T-helper 2 cell treated with Interferon-gamma antibody and Interleukin-4, amounts not matched to agents 5 μg/mL and 100 μg/mL, for 36 hours (primary cell): ENCODE measurements at regions not wholly inside any gene's neighbourhood (a gene's known extent, or its start where the extent isn't known, plus 50 kb on each side); places are given as distances from the start of the nearest gene placed in this dataset.
"Not testable (repeated sequence)": the region's sequence is repeated elsewhere in the genome, so short reads cannot be mapped to it uniquely, and the experiment has no call there.

Source experiments
- DNase-seq: peaks from one replicate; pipeline ENCODE4 v3.0.0; 2021; ENCODE audit warnings: low spot score
- H3K27ac Mint-ChIP-seq: one replicate; pipeline ENCODE4 v1.8.0; 2021; ENCODE audit warnings: mild to moderate bottlenecking, mixed read lengths
- H3K27me3 Mint-ChIP-seq: one replicate; pipeline ENCODE4 v1.8.0; 2021; ENCODE audit warnings: low read depth, mixed read lengths
- H3K36me3 Mint-ChIP-seq: one replicate; pipeline ENCODE4 v1.8.0; 2021; ENCODE audit warnings: low read depth, mixed read lengths
- H3K4me1 Mint-ChIP-seq: one replicate; pipeline ENCODE4 v1.8.0; 2021; ENCODE audit warnings: low read depth, mixed read lengths
- H3K4me3 Mint-ChIP-seq: one replicate; pipeline ENCODE4 v1.8.0; 2022; ENCODE audit warnings: mild to moderate bottlenecking, moderate library complexity, mixed read lengths
- H3K9me3 Mint-ChIP-seq: one replicate; pipeline ENCODE4 v1.8.0; 2021; ENCODE audit warnings: mixed read lengths

GRCh38 chr21:28052956-28053355, 939.7 kb downstream of the LTN1 start:
- not testable (repeated sequence) for DNase-seq, H3K4me3 Mint-ChIP-seq, H3K27me3 Mint-ChIP-seq, H3K36me3 Mint-ChIP-seq, H3K27ac Mint-ChIP-seq, H3K4me1 Mint-ChIP-seq, H3K9me3 Mint-ChIP-seq

GRCh38 chr21:28051649-28052048, 941.0 kb downstream of the LTN1 start:
- DNase-seq, H3K4me3 Mint-ChIP-seq, H3K4me1 Mint-ChIP-seq, H3K9me3 Mint-ChIP-seq, H3K27ac Mint-ChIP-seq, H3K36me3 Mint-ChIP-seq, H3K27me3 Mint-ChIP-seq: not testable (repeated sequence)

GRCh38 chr21:28035692-28036091, 957.0 kb downstream of the LTN1 start:
- peaks cover 18% of the 10 kb centered on the region for H3K9me3 Mint-ChIP-seq

GRCh38 chr21:28034916-28035315, 957.8 kb downstream of the LTN1 start:
- DNase-seq, H3K27me3 Mint-ChIP-seq, H3K36me3 Mint-ChIP-seq, H3K4me1 Mint-ChIP-seq, H3K27ac Mint-ChIP-seq, H3K4me3 Mint-ChIP-seq: not testable (repeated sequence)
- H3K9me3 Mint-ChIP-seq, result peaks cover 18% of the 10 kb centered on the region

More at GRCh38 chr21:28035692-28036091, 957.0 kb downstream of the LTN1 start:
- H3K27me3 Mint-ChIP-seq, H3K4me3 Mint-ChIP-seq, H3K4me1 Mint-ChIP-seq, DNase-seq, H3K36me3 Mint-ChIP-seq, H3K27ac Mint-ChIP-seq: not testable (repeated sequence)

- peaks cover 20% of the 10 kb centered on the region for H3K9me3 Mint-ChIP-seq
- not testable (repeated sequence) for H3K4me1 Mint-ChIP-seq, H3K36me3 Mint-ChIP-seq, H3K27ac Mint-ChIP-seq, H3K27me3 Mint-ChIP-seq, H3K4me3 Mint-ChIP-seq, DNase-seq
Measured at GRCh38 chr21:28034334-28034733, 958.3 kb downstream of the LTN1 start.

- not testable (repeated sequence) for H3K36me3 Mint-ChIP-seq, H3K27ac Mint-ChIP-seq, H3K4me1 Mint-ChIP-seq, DNase-seq, H3K27me3 Mint-ChIP-seq, H3K4me3 Mint-ChIP-seq
- peaks cover 17% of the 10 kb centered on the region for H3K9me3 Mint-ChIP-seq
Measured at GRCh38 chr21:28032652-28033051, 960.0 kb downstream of the LTN1 start.

GRCh38 chr21:28031066-28031465, 961.6 kb downstream of the LTN1 start:
- not testable (repeated sequence) for H3K4me1 Mint-ChIP-seq, H3K27ac Mint-ChIP-seq, H3K27me3 Mint-ChIP-seq, H3K4me3 Mint-ChIP-seq, H3K36me3 Mint-ChIP-seq, DNase-seq
- H3K9me3 Mint-ChIP-seq, result peaks cover 17% of the 10 kb centered on the region

- H3K27me3 Mint-ChIP-seq, result no peaks in the 10 kb centered on the region
- no peak for DNase-seq
- H3K4me3 Mint-ChIP-seq, result no peak overlapping the region
- H3K27ac Mint-ChIP-seq, result no peak overlapping the region
- H3K9me3 Mint-ChIP-seq, result peaks cover 4% of the 10 kb centered on the region
- no peaks in the 10 kb centered on the region for H3K4me1 Mint-ChIP-seq
- H3K36me3 Mint-ChIP-seq, result no peaks in the 10 kb centered on the region
Measured at GRCh38 chr21:28025111-28025510, 967.6 kb downstream of the LTN1 start.

- DNase-seq, result no peak
- Mint-ChIP-seq H3K4me1 (no peaks in the 10 kb centered on the region), H3K4me3 (no peak overlapping the region), H3K36me3 (no peaks in the 10 kb centered on the region), H3K27ac (no peak overlapping the region), H3K9me3 (no peaks in the 10 kb centered on the region), H3K27me3 (no peaks in the 10 kb centered on the region)
Measured at GRCh38 chr21:28018741-28019669, 973.7 kb downstream of the LTN1 start.

- H3K27ac Mint-ChIP-seq, result no peak overlapping the region
- no peaks in the 10 kb centered on the region for H3K36me3 Mint-ChIP-seq
- H3K27me3 Mint-ChIP-seq, result no peaks in the 10 kb centered on the region
- H3K4me3 Mint-ChIP-seq, result no peak overlapping the region
- DNase-seq, result no peak
- H3K9me3 Mint-ChIP-seq, result no peaks in the 10 kb centered on the region
- H3K4me1 Mint-ChIP-seq, result no peaks in the 10 kb centered on the region
Measured at GRCh38 chr21:28018213-28018612, 974.5 kb downstream of the LTN1 start.

- Mint-ChIP-seq H3K4me3 (no peak overlapping the region), H3K27ac (no peak overlapping the region), H3K36me3 (no peaks in the 10 kb centered on the region), H3K4me1 (no peaks in the 10 kb centered on the region), H3K27me3 (no peaks in the 10 kb centered on the region), H3K9me3 (no peaks in the 10 kb centered on the region)
- DNase-seq, result no peak
Measured at GRCh38 chr21:28016571-28016970, 976.1 kb downstream of the LTN1 start.

GRCh38 chr21:28013123-28013522, 979.6 kb downstream of the LTN1 start:
- not testable (repeated sequence) for H3K9me3 Mint-ChIP-seq, H3K27me3 Mint-ChIP-seq, H3K27ac Mint-ChIP-seq, DNase-seq, H3K4me3 Mint-ChIP-seq, H3K4me1 Mint-ChIP-seq, H3K36me3 Mint-ChIP-seq

- not testable (repeated sequence) for H3K27ac Mint-ChIP-seq, H3K4me1 Mint-ChIP-seq, H3K27me3 Mint-ChIP-seq, H3K36me3 Mint-ChIP-seq, H3K4me3 Mint-ChIP-seq, DNase-seq, H3K9me3 Mint-ChIP-seq
Measured at GRCh38 chr21:28011970-28012369, 980.7 kb downstream of the LTN1 start.

GRCh38 chr21:28008245-28008644, 984.4 kb downstream of the LTN1 start:
- not testable (repeated sequence) for H3K27me3 Mint-ChIP-seq, H3K27ac Mint-ChIP-seq, DNase-seq, H3K4me3 Mint-ChIP-seq, H3K36me3 Mint-ChIP-seq, H3K4me1 Mint-ChIP-seq, H3K9me3 Mint-ChIP-seq

- not testable (repeated sequence) for H3K4me1 Mint-ChIP-seq, DNase-seq, H3K9me3 Mint-ChIP-seq, H3K27me3 Mint-ChIP-seq, H3K36me3 Mint-ChIP-seq, H3K4me3 Mint-ChIP-seq, H3K27ac Mint-ChIP-seq
Measured at GRCh38 chr21:28003627-28004026, 989.0 kb downstream of the LTN1 start.
